ENCODE measurements at regions not wholly inside any gene's neighbourhood (a gene's known extent, or its start where the extent isn't known, plus 50 kb on each side); places are given as distances from the start of the nearest gene placed in this dataset.

- peaks cover 45% of the 10 kb centered on the region for H3K27me3 ChIP-seq (ENCODE audit: control insufficient read depth, insufficient read depth, low read length)
- H4K8ac ChIP-seq (ENCODE audit: low read depth in 2 of 2, low read length in 2 of 2): no peak overlapping the region
- no peak overlapping the region for H2BK20ac ChIP-seq (ENCODE audit: low read depth, low read length)
- H2BK120ac ChIP-seq (ENCODE audit: low read depth, low read length): no peak overlapping the region
- no peak overlapping the region for H3K27ac ChIP-seq (ENCODE audit: insufficient read depth, low read length)
- H3K4me3 ChIP-seq (ENCODE audit: insufficient read depth, low read depth, low read length): no peak overlapping the region
- no peak overlapping the region for H3K14ac ChIP-seq (replicated peaks; ENCODE audit: low read depth, low read length)
- no peaks in the 10 kb centered on the region for H3K9me3 ChIP-seq (ENCODE audit: control insufficient read depth, insufficient read depth, low read length)
- no peak overlapping the region for H2AK5ac ChIP-seq (ENCODE audit: low read depth, low read length)
- ChIA-PET CTCF (no interaction called here), POLR2A (ENCODE audit: unreplicated experiment) (no interaction called here)
- H3K36me3 ChIP-seq (ENCODE audit: control insufficient read depth, insufficient read depth, low read length): no peaks in the 10 kb centered on the region
- BruUV-seq (replicated peaks): no TSS peak
- no peak for TF ChIP-seq FOS (IDR thresholded peaks at IDR 0.05; ENCODE audit: low read depth, low read length)
- TF ChIP-seq MXI1 (IDR thresholded peaks at IDR 0.05; ENCODE audit: borderline replicate concordance, low read depth, low read length): no peak
- no peak for TF ChIP-seq CHD1 (IDR thresholded peaks at IDR 0.05; ENCODE audit: low read depth, low read length)
- TF ChIP-seq USF2 (IDR thresholded peaks at IDR 0.05; ENCODE audit: low read depth, low read length): no peak
- no peak for TF ChIP-seq RAD21 (IDR thresholded peaks at IDR 0.05; ENCODE audit: low read length)
- TF ChIP-seq CTCF (conservative IDR thresholded peaks at IDR 0.05; ENCODE audit: low read depth, low read length): no peak
- H3K4me1 ChIP-seq (ENCODE audit: control insufficient read depth, insufficient read depth, low read length): peaks cover 7% of the 10 kb centered on the region
- no peak overlapping the region for H3K56ac ChIP-seq (ENCODE audit: extremely low read depth, insufficient read depth, low read length)
- no peak for DNase-seq
- no peak overlapping the region for H2BK5ac ChIP-seq (ENCODE audit: low read depth, low read length, poor library complexity, severe bottlenecking)
- no peaks in the 10 kb centered on the region for H4K20me1 ChIP-seq (ENCODE audit: insufficient read depth, low read length)
- no peak overlapping the region for H3K4ac ChIP-seq (ENCODE audit: low read depth, low read length)
- H4K91ac ChIP-seq (ENCODE audit: insufficient read depth, low read depth, low read length): no peak overlapping the region
- whole genome bisulfite sequencing, 2 experiments (ENCODE audit: extremely low coverage in 2 of 2, insufficient read length in 1 of 2): 94% methylated on average over 2 of the region's 3 CpGs; no CpG with 5 or more reads in 1 of the 2 experiments
- H3K9me1 ChIP-seq (ENCODE audit: insufficient read depth, low read length): peaks cover 2% of the 10 kb centered on the region
- intact Hi-C loops (cut with micrococcal nuclease): loop anchor here (5.0 to 10.0 kb wide), 4 partner anchors 194 to 992 kb away; no protein-coding TSS in a partner anchor
- no peak overlapping the region for H3K9ac ChIP-seq (ENCODE audit: low read depth, low read length)
- H3K18ac ChIP-seq (ENCODE audit: low read depth, low read length): no peak overlapping the region
- H2BK15ac ChIP-seq (ENCODE audit: low read depth, low read length): no peak overlapping the region
- H3K79me1 ChIP-seq (ENCODE audit: low read depth in 1 of 2, low read length in 2 of 2): no peaks in the 10 kb centered on the region
- H3K4me2 ChIP-seq (ENCODE audit: low read depth, low read length): no peak overlapping the region
- no peak overlapping the region for H3K23ac ChIP-seq (ENCODE audit: low read depth, low read length)
- H4K5ac ChIP-seq (ENCODE audit: low read depth, low read length): no peak overlapping the region
- H2AK9ac ChIP-seq (replicated peaks; ENCODE audit: low read depth, low read length, poor library complexity): no peak overlapping the region
- dilution Hi-C loops (cut with HindIII; ENCODE audit: low sequenced_read_pairs, unreplicated experiment): no loop called here
- in situ Hi-C loops (cut with MboI; ENCODE audit: low sequenced_read_pairs): no loop called here
- no peak overlapping the region for H2AFZ ChIP-seq (replicated peaks; ENCODE audit: low read length, poor library complexity)
- no peak for ATAC-seq (ENCODE audit: low read depth)
Measured at GRCh38 chr15:70469182-70469581, 294.2 kb downstream of the UACA start.
